Gastrocnemius medialis (tissue), 4 donors: ENCODE measurements at regions not wholly inside any gene's neighbourhood (a gene's known extent, or its start where the extent isn't known, plus 50 kb on each side); places are given as distances from the start of the nearest gene placed in this dataset.

Experiments
- ATAC-seq, 2 donors: fragments of 150-250 bp; one replicate each; pipeline ENCODE4 v1.9.1; 2016
- DNase-seq, 2 donors: peaks; one replicate each; pipeline ENCODE4 v3.0.0-alpha.2; 2019
- H3K27ac ChIP-seq, 4 donors: fragments of 200-600 bp; sonication (generic); 1 replicate in 1 of 4; 2 replicates in 3 of 4; pipeline ENCODE4 v1.5.1; 2016 to 2018; ENCODE audit warnings: mild to moderate bottlenecking in 2 of 4, moderate library complexity in 1 of 4
- H3K27me3 ChIP-seq, 3 donors: fragments of 200-600 bp; sonication (generic) in 2 of 3; 1 replicate in 1 of 3; 2 replicates in 2 of 3; pipeline versions ENCODE4 v1.5.1 to v1.6.0; 2016 to 2019; ENCODE audit warnings: mild to moderate bottlenecking in 1 of 3, moderate library complexity in 1 of 3
- H3K36me3 ChIP-seq, 2 donors: fragments of 200-600 bp; sonication (generic) in 1 of 2; one replicate each; pipeline ENCODE4 v1.5.1; 2017 to 2018
- H3K4me1 ChIP-seq, 2 donors: fragments of 200-600 bp; sonication (generic) in 1 of 2; one replicate each; pipeline ENCODE4 v1.5.1; 2016 to 2017; ENCODE audit warnings: mild to moderate bottlenecking in 2 of 2
- H3K4me3 ChIP-seq, 4 donors: fragments of 200-600 bp; sonication (generic) in 3 of 4; 1 replicate in 1 of 4; 2 replicates in 3 of 4; pipeline ENCODE4 v1.5.1; 2016 to 2019; ENCODE audit warnings: mild to moderate bottlenecking in 2 of 4
- H3K9me3 ChIP-seq, 3 donors: fragments of 200-600 bp; sonication (generic) in 2 of 3; 1 replicate in 1 of 3; 2 replicates in 2 of 3; pipeline ENCODE4 v1.5.1; 2016 to 2019
- POLR2A ChIP-seq, 2 donors: fragments of 450-650 bp; IDR thresholded peaks; one replicate each; pipeline ENCODE4 v1.6.1; 2017; ENCODE audit warnings: antibody characterized with exemption in 2 of 2, mild to moderate bottlenecking in 2 of 2, moderate library complexity in 2 of 2
- in situ Hi-C, 4 donors: fragments of 200-750 bp; cut with MboI; loops; one replicate each; pipeline versions ENCODE4 v1.15.0 to v1.8.0; 2017; ENCODE audit warnings: low sequenced_read_pairs in 4 of 4
- intact Hi-C: fragments of 100-400 bp; cut with DNase I; formaldehyde crosslinking; loops from one replicate; pipeline ENCODE4 v1.15.1; 2023; ENCODE audit warnings: low total_unique reads
- TF ChIP-seq, protein P1 (sequence below), 5 experiments: fragments of 450-650 bp in 3 of 5; fragments of 200-600 bp in 2 of 5; sonication (generic) in 2 of 5; IDR thresholded peaks in 4 of 5; conservative IDR thresholded peaks in 1 of 5; 1 replicate in 4 of 5; 2 replicates in 1 of 5; pipeline ENCODE4 v1.5.1; 2016 to 2019; ENCODE audit warnings: antibody characterized with exemption in 5 of 5, mild to moderate bottlenecking in 3 of 5, moderate library complexity in 3 of 5

DNA sequence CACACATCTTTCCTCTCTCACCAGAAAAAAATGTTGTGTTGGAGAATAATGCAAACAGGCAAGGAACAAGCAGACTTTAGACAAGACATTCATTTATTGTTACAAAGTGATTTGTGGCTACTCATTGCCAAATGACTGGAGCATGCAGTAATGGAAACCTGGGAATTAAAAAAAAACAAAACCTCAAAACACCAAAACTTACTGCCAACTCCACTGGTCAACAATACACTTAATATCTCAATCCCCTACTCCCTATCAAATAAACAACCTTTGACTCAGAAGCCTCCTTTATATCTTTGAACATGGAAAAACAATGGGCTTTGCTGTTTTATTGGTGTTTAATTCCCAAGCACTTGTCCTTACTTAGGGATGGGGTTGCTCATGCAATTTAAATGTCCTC, 112.8 kb downstream of the POSTN start:
- no peaks in the 10 kb centered on the region for H3K9me3 ChIP-seq
- TF ChIP-seq, protein P1, sequence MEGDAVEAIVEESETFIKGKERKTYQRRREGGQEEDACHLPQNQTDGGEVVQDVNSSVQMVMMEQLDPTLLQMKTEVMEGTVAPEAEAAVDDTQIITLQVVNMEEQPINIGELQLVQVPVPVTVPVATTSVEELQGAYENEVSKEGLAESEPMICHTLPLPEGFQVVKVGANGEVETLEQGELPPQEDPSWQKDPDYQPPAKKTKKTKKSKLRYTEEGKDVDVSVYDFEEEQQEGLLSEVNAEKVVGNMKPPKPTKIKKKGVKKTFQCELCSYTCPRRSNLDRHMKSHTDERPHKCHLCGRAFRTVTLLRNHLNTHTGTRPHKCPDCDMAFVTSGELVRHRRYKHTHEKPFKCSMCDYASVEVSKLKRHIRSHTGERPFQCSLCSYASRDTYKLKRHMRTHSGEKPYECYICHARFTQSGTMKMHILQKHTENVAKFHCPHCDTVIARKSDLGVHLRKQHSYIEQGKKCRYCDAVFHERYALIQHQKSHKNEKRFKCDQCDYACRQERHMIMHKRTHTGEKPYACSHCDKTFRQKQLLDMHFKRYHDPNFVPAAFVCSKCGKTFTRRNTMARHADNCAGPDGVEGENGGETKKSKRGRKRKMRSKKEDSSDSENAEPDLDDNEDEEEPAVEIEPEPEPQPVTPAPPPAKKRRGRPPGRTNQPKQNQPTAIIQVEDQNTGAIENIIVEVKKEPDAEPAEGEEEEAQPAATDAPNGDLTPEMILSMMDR (IDR thresholded peaks at IDR 0.05 in 4 of 5, conservative IDR thresholded peaks at IDR 0.05 in 1 of 5): no peak
- no peak for TF ChIP-seq POLR2A (IDR thresholded peaks at IDR 0.05)
- H3K4me1 ChIP-seq: no peaks in the 10 kb centered on the region
- in situ Hi-C loops: no loop called here
- DNase-seq (no peak), ATAC-seq (no peak)
- no peak overlapping the region for H3K4me3 ChIP-seq
- no peaks in the 10 kb centered on the region for H3K27me3 ChIP-seq
- H3K36me3 ChIP-seq: no peaks in the 10 kb centered on the region
- intact Hi-C loops: no loop called here
- H3K27ac ChIP-seq: no peak overlapping the region

DNA sequence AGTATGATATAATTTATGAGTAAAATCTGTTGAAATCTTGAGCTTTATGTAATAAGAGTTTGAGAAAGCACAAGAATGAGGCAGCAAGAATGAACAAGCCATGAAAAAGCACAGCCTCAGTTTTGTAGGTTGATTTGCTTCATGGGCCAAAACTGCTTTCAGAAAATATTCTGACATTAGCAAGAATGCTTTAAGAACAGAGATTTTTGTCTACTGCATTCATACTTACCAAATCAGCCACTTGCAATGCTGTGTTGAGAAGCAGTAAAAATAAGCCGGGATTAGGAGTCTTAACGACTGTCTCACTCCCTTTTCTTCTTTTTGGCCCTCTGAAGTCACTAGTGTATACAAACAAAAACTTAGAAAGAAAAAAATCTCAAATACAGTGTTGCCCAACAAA, 114.5 kb downstream of the POSTN start:
- ATAC-seq: no peak
- Histone ChIP-seq H3K4me1 (no peaks in the 10 kb centered on the region), H3K36me3 (no peaks in the 10 kb centered on the region), H3K27me3 (no peaks in the 10 kb centered on the region), H3K4me3 (no peak overlapping the region), H3K27ac (no peak overlapping the region), H3K9me3 (no peaks in the 10 kb centered on the region)
- DNase-seq: no peak
- TF ChIP-seq POLR2A (IDR thresholded peaks at IDR 0.05): no peak
- TF ChIP-seq, protein P1 (IDR thresholded peaks at IDR 0.05 in 4 of 5, conservative IDR thresholded peaks at IDR 0.05 in 1 of 5): no peak
- intact Hi-C loops (no loop called here), in situ Hi-C loops (no loop called here)

DNA sequence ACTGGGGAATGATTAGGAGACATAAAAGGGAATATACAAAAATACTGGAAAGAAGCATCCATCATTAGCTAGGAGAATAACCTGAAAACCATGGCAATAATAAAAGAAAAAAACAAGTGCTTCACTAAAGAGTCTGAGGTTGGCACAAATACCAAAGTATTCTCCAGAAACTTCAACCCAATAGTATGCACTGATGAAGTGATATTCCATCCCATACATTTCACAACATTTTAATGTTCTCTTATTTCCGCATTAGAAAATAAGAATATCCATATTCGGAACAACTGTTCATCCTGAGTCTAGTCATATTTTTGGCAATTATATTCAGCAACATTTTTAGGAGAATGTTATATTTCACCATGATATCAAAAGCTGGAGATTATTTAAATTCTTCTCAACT, 116.2 kb downstream of the POSTN start:
- Histone ChIP-seq H3K4me1 (no peaks in the 10 kb centered on the region), H3K9me3 (no peaks in the 10 kb centered on the region), H3K27me3 (no peaks in the 10 kb centered on the region), H3K4me3 (no peak overlapping the region), H3K27ac (no peak overlapping the region), H3K36me3 (no peaks in the 10 kb centered on the region)
- intact Hi-C loops (no loop called here), in situ Hi-C loops (no loop called here)
- TF ChIP-seq, protein P1 (IDR thresholded peaks at IDR 0.05 in 4 of 5, conservative IDR thresholded peaks at IDR 0.05 in 1 of 5): no peak
- TF ChIP-seq POLR2A (IDR thresholded peaks at IDR 0.05): no peak
- ATAC-seq (no peak), DNase-seq (no peak)

DNA sequence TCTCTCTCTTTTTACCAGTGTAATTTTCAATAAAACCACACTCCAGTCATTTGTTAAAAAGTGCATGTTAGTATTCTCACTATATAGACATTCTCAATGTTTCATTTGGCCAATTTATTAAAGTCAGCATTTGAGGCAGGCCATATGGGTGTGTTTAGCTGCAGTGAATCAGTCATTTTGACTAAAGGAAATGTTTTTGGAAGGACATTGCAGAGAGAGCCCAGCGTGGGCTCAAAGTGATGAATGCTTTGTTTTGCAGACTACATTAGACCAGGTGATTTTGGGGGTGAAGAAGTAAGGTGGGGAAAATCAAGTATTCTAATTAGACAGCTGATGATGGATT, 116.7 kb downstream of the POSTN start:
- intact Hi-C loops (no loop called here), in situ Hi-C loops (no loop called here)
- ATAC-seq: no peak
- TF ChIP-seq, protein P1 (IDR thresholded peaks at IDR 0.05 in 4 of 5, conservative IDR thresholded peaks at IDR 0.05 in 1 of 5): no peak
- TF ChIP-seq POLR2A (IDR thresholded peaks at IDR 0.05): no peak
- Histone ChIP-seq H3K36me3 (no peaks in the 10 kb centered on the region), H3K4me1 (no peaks in the 10 kb centered on the region), H3K27me3 (no peaks in the 10 kb centered on the region), H3K27ac (no peak overlapping the region), H3K4me3 (no peak overlapping the region), H3K9me3 (no peaks in the 10 kb centered on the region)
- DNase-seq: no peak
